Trophoblast cell (in vitro differentiated cells and primary cell): ENCODE measurements at regions not wholly inside any gene's neighbourhood (a gene's known extent, or its start where the extent isn't known, plus 50 kb on each side); places are given as distances from the start of the nearest gene placed in this dataset.

Experiments used
- DNase-seq, 2 donors: peaks; one replicate each; pipeline ENCODE4 v3.0.0-alpha.2; 2016
- H2AFZ ChIP-seq: 2 replicates; pipeline ENCODE4 v1.6.1; 2013; ENCODE audit warnings: low read length, moderate library complexity, mild to moderate bottlenecking; ENCODE audit not compliant: insufficient read depth, poor library complexity
- H2AK5ac ChIP-seq: 2 replicates; pipeline ENCODE4 v1.6.1; 2013; ENCODE audit warnings: mild to moderate bottlenecking, low read length
- H2BK120ac ChIP-seq: 2 replicates; pipeline ENCODE4 v1.6.1; 2013; ENCODE audit warnings: low read length, mild to moderate bottlenecking, moderate library complexity; ENCODE audit not compliant: insufficient read depth, poor library complexity
- H2BK12ac ChIP-seq: 2 replicates; pipeline ENCODE4 v1.6.1; 2013; ENCODE audit warnings: mild to moderate bottlenecking, low read length, moderate library complexity
- H2BK5ac ChIP-seq: 2 replicates; pipeline ENCODE4 v1.6.1; 2013; ENCODE audit warnings: low read length, low read depth, moderate library complexity, mild to moderate bottlenecking; ENCODE audit not compliant: poor library complexity
- H3K14ac ChIP-seq: 2 replicates; pipeline ENCODE4 v1.6.1; 2013; ENCODE audit warnings: mild to moderate bottlenecking, low read length
- H3K18ac ChIP-seq: 2 replicates; pipeline ENCODE4 v1.6.1; 2013; ENCODE audit warnings: mild to moderate bottlenecking, low read length
- H3K23ac ChIP-seq: 2 replicates; pipeline ENCODE4 v1.6.1; 2013; ENCODE audit warnings: low read length
- H3K27ac ChIP-seq: 2 replicates; pipeline ENCODE4 v1.5.1; 2013; ENCODE audit warnings: low read depth, mild to moderate bottlenecking, inconsistent platforms, low read length, moderate library complexity
- H3K27me3 ChIP-seq: 2 replicates; pipeline ENCODE4 v1.6.1; 2013; ENCODE audit warnings: inconsistent platforms, mild to moderate bottlenecking, low read length, moderate library complexity; ENCODE audit not compliant: insufficient read depth
- H3K36me3 ChIP-seq, 2 experiments: 1 replicate in 1 of 2; 2 replicates in 1 of 2; pipeline ENCODE4 v1.6.1; 2013; ENCODE audit warnings: low read length in 2 of 2, mild to moderate bottlenecking in 2 of 2, moderate library complexity in 1 of 2; ENCODE audit not compliant: insufficient read depth in 2 of 2, control insufficient read depth in 1 of 2
- H3K4ac ChIP-seq: 2 replicates; pipeline ENCODE4 v1.6.1; 2013; ENCODE audit warnings: low read depth, mild to moderate bottlenecking, low read length, moderate library complexity
- H3K4me1 ChIP-seq, 2 experiments: 1 replicate in 1 of 2; 2 replicates in 1 of 2; pipeline ENCODE4 v1.6.1; 2013; ENCODE audit warnings: low read length in 2 of 2, mild to moderate bottlenecking in 2 of 2, moderate library complexity in 1 of 2; ENCODE audit not compliant: insufficient read depth in 2 of 2, control insufficient read depth in 1 of 2
- H3K4me2 ChIP-seq: 2 replicates; pipeline ENCODE4 v1.6.1; 2013; ENCODE audit warnings: inconsistent platforms, mild to moderate bottlenecking, low read length, moderate library complexity
- H3K4me3 ChIP-seq: 2 replicates; pipeline ENCODE4 v1.5.1; 2013; ENCODE audit warnings: mild to moderate bottlenecking, low read depth, low read length, inconsistent platforms
- H3K79me1 ChIP-seq: one replicate; pipeline ENCODE4 v1.6.1; 2013; ENCODE audit warnings: low read length
- H3K79me2 ChIP-seq: 2 replicates; pipeline ENCODE4 v1.6.1; 2013; ENCODE audit warnings: low read length, mild to moderate bottlenecking; ENCODE audit not compliant: control insufficient read depth, insufficient read depth, poor library complexity
- H3K9ac ChIP-seq: 2 replicates; pipeline ENCODE4 v1.6.1; 2013; ENCODE audit warnings: mild to moderate bottlenecking, low read length
- H3K9me3 ChIP-seq: 2 replicates; pipeline ENCODE4 v1.6.1; 2013; ENCODE audit warnings: low read depth, mild to moderate bottlenecking, control low read depth, inconsistent platforms, low read length; ENCODE audit not compliant: insufficient read depth
- H4K12ac ChIP-seq: 2 replicates; pipeline ENCODE4 v1.6.1; 2013; ENCODE audit warnings: low read depth, mild to moderate bottlenecking, low read length, moderate library complexity
- H4K8ac ChIP-seq: 2 replicates; pipeline ENCODE4 v1.6.1; 2013; ENCODE audit warnings: low read depth, mild to moderate bottlenecking, low read length, moderate library complexity
- H4K91ac ChIP-seq: one replicate; pipeline ENCODE4 v1.6.1; 2013; ENCODE audit warnings: low read depth, mild to moderate bottlenecking, low read length, moderate library complexity
- WGBS: extraction: QIAGEN DNeasy Blood & Tissue Kit; methylation state at CpG from one replicate; pipeline ENCODE4 v1.1.7; 2013; ENCODE audit warnings: missing lambda C conversion rate; ENCODE audit not compliant: insufficient read length, insufficient coverage; ENCODE audit errors: extremely low coverage; 5-methylcytosine and 5-hydroxymethylcytosine counted together

GRCh38 chr10:46228563-46229071 is 58.2 kb upstream of the ANTXRL start:
- Histone ChIP-seq H3K79me1 (no peaks in the 10 kb centered on the region), H3K23ac (no peak overlapping the region), H3K4me3 (no peak overlapping the region), H3K27me3 (no peaks in the 10 kb centered on the region), H4K12ac (no peak overlapping the region), H2AFZ (no peak overlapping the region), H3K4ac (no peak overlapping the region), H3K18ac (no peak overlapping the region), H3K9me3 (peaks cover 5% of the 10 kb centered on the region), H4K91ac (no peak overlapping the region), H2BK120ac (no peak overlapping the region), H3K27ac (no peak overlapping the region), H2BK12ac (peak overlapping the region; percentile 1), H3K14ac (no peak overlapping the region), H3K4me2 (peak overlapping the region; percentile 1), H3K9ac (no peak overlapping the region), H3K36me3 (no peaks in the 10 kb centered on the region), H2BK5ac (no peak overlapping the region), H2AK5ac (no peak overlapping the region), H3K4me1 (peaks cover 4% of the 10 kb centered on the region in 2 experiments), H4K8ac (no peak overlapping the region), H3K79me2 (no peaks in the 10 kb centered on the region)
- WGBS, result no CpG with 5 or more reads among the region's 7 CpGs
- DNase-seq, result peak; percentile 77 to 79

DNA sequence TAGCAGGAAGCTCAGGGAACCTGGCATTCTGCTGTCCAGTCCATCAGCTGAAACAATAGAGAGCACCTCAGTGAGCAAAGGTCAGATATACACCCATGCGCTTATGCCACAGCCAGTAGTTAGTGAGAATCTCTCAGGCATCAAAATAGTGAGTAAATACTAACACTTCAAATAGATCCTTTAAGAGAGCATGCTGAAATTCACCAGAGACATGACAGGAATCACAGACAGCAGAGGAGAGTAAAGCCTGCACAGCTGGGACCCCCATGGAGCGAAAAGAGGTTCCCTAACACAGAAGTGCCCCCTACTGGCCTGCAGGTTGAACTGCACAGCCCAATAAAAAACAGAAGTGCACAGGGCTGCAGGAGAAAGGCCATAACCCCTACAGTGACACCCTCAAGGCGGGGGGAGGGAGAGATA is 57.6 kb upstream of the ANTXRL start:
- no peaks in the 10 kb centered on the region for H3K36me3 ChIP-seq
- H2AK5ac ChIP-seq, result no peak overlapping the region
- H3K79me2 ChIP-seq, result no peaks in the 10 kb centered on the region
- no peak overlapping the region for H3K4me3 ChIP-seq
- H4K8ac ChIP-seq, result no peak overlapping the region
- no peak overlapping the region for H4K91ac ChIP-seq
- peak overlapping the region; percentile 1 for H2BK12ac ChIP-seq
- WGBS, result no CpG with 5 or more reads among the region's 3 CpGs
- no peak overlapping the region for H2AFZ ChIP-seq
- H3K9me3 ChIP-seq, result peaks cover 4% of the 10 kb centered on the region
- no peak overlapping the region for H2BK120ac ChIP-seq
- no peak overlapping the region for H3K18ac ChIP-seq
- H3K14ac ChIP-seq, result no peak overlapping the region
- no peak overlapping the region for H3K27ac ChIP-seq
- no peak overlapping the region for H3K4ac ChIP-seq
- no peak overlapping the region for H2BK5ac ChIP-seq
- H3K27me3 ChIP-seq, result no peaks in the 10 kb centered on the region
- H4K12ac ChIP-seq, result no peak overlapping the region
- H3K23ac ChIP-seq, result no peak overlapping the region
- no peaks in the 10 kb centered on the region for H3K79me1 ChIP-seq
- H3K4me1 ChIP-seq, result peaks cover 4% of the 10 kb centered on the region in 2 experiments
- H3K4me2 ChIP-seq, result peak overlapping the region; percentile 1
- H3K9ac ChIP-seq, result no peak overlapping the region
- DNase-seq, result peak in 1 of 2 donors; percentile 51

DNA sequence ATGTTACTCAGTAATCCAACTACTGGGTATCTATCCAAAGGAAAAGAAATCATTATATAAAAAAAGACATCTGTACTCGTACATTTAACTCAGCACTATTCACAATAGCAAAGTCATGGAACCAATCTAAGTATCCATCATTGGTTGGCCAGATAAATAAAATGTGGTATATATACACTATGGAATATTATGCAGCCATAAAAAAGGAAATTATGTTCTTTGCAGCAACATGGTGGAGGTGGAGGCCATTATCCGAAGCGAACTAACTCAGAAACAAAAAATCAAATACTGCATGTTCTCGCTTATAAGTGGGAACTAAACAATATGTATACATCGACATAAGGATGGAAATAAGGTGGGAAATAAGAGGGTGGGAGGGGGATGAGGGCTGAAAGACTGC is 56.2 kb upstream of the ANTXRL start:
- no peak overlapping the region for H2AK5ac ChIP-seq
- no peak overlapping the region for H3K4me3 ChIP-seq
- no peaks in the 10 kb centered on the region for H3K27me3 ChIP-seq
- no peak overlapping the region for H3K27ac ChIP-seq
- H4K8ac ChIP-seq, result no peak overlapping the region
- H2AFZ ChIP-seq, result no peak overlapping the region
- no peaks in the 10 kb centered on the region for H3K79me2 ChIP-seq
- no peak overlapping the region for H2BK120ac ChIP-seq
- H2BK5ac ChIP-seq, result no peak overlapping the region
- peaks cover 4% of the 10 kb centered on the region in 2 experiments for H3K4me1 ChIP-seq
- no peak overlapping the region for H4K91ac ChIP-seq
- H3K4ac ChIP-seq, result no peak overlapping the region
- no peak overlapping the region for H3K18ac ChIP-seq
- H3K9ac ChIP-seq, result no peak overlapping the region
- H2BK12ac ChIP-seq, result no peak overlapping the region
- no peak overlapping the region for H3K4me2 ChIP-seq
- H3K36me3 ChIP-seq, result no peaks in the 10 kb centered on the region
- WGBS, result no CpG with 5 or more reads among the region's 5 CpGs
- peaks cover 4% of the 10 kb centered on the region for H3K9me3 ChIP-seq
- no peak overlapping the region for H3K23ac ChIP-seq
- H4K12ac ChIP-seq, result no peak overlapping the region
- H3K14ac ChIP-seq, result no peak overlapping the region
- no peak for DNase-seq
- H3K79me1 ChIP-seq, result no peaks in the 10 kb centered on the region

DNA sequence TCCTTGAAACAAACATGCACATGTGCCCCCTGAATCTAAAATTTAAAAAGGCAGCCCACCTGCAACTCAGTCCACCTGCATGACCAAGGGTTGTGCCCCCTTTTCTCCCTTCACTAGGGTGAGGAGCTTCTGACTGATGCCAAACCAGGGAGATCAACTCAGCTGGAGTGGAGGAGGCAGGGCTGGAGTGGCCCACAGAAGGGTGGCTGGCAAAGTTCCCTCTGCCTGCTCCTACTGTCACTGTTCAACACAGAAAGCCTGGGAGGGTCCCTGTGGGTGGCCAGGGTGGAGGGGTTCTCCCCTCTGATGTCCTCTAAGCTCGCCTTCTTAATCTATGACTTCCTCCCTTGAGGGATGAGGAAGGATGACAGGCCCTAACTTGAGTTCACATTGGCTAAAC is 55.7 kb upstream of the ANTXRL start:
- Histone ChIP-seq H3K4ac (no peak overlapping the region), H3K27ac (no peak overlapping the region), H2AFZ (no peak overlapping the region), H3K14ac (no peak overlapping the region), H3K9me3 (peaks cover 4% of the 10 kb centered on the region), H3K9ac (no peak overlapping the region), H3K36me3 (no peaks in the 10 kb centered on the region), H3K4me3 (no peak overlapping the region), H3K27me3 (no peaks in the 10 kb centered on the region), H2AK5ac (no peak overlapping the region), H3K18ac (no peak overlapping the region), H2BK5ac (no peak overlapping the region), H4K91ac (no peak overlapping the region), H3K4me1 (peaks cover 4% of the 10 kb centered on the region in 2 experiments), H3K4me2 (no peak overlapping the region), H3K23ac (no peak overlapping the region), H4K12ac (no peak overlapping the region), H4K8ac (no peak overlapping the region), H2BK120ac (no peak overlapping the region), H2BK12ac (no peak overlapping the region), H3K79me1 (no peaks in the 10 kb centered on the region), H3K79me2 (no peaks in the 10 kb centered on the region)
- no CpG with 5 or more reads among the region's 1 CpG for WGBS
- DNase-seq, result no peak
